Gastrocnemius medialis (tissue), 4 donors: ENCODE measurements at regions not wholly inside any gene's neighbourhood (a gene's known extent, or its start where the extent isn't known, plus 50 kb on each side); places are given as distances from the start of the nearest gene placed in this dataset.

Experiments
- CTCF ChIP-seq, 5 experiments: fragments of 450-650 bp in 3 of 5; fragments of 200-600 bp in 2 of 5; sonication (generic) in 2 of 5; IDR thresholded peaks in 4 of 5; conservative IDR thresholded peaks in 1 of 5; 1 replicate in 4 of 5; 2 replicates in 1 of 5; pipeline ENCODE4 v1.5.1; 2016 to 2019; ENCODE audit warnings: antibody characterized with exemption in 5 of 5, mild to moderate bottlenecking in 3 of 5, moderate library complexity in 3 of 5
- POLR2A ChIP-seq, 2 donors: fragments of 450-650 bp; IDR thresholded peaks; one replicate each; pipeline ENCODE4 v1.6.1; 2017; ENCODE audit warnings: antibody characterized with exemption in 2 of 2, mild to moderate bottlenecking in 2 of 2, moderate library complexity in 2 of 2

- TF ChIP-seq CTCF (IDR thresholded peaks at IDR 0.05 in 4 of 5, conservative IDR thresholded peaks at IDR 0.05 in 1 of 5) (no peak), POLR2A (IDR thresholded peaks at IDR 0.05) (no peak)
Observed at GRCh38 chr20:11372876-11373790, 544.6 kb upstream of the BTBD3 start.
